HG02884 (cell line): ENCODE measurements at regions not wholly inside any gene's neighbourhood (a gene's known extent, or its start where the extent isn't known, plus 50 kb on each side); places are given as distances from the start of the nearest gene placed in this dataset.
"Not testable (repeated sequence)": the region's sequence is repeated elsewhere in the genome, so short reads cannot be mapped to it uniquely, and the experiment has no call there.

Experiments
- ATAC-seq: cut with Tn5 transposase; IDR thresholded peaks from one replicate; pipeline ENCODE4 v1.9.1; 2021; ENCODE audit warnings: mild to moderate bottlenecking, moderate library complexity; ENCODE audit not compliant: unreplicated experiment

DNA sequence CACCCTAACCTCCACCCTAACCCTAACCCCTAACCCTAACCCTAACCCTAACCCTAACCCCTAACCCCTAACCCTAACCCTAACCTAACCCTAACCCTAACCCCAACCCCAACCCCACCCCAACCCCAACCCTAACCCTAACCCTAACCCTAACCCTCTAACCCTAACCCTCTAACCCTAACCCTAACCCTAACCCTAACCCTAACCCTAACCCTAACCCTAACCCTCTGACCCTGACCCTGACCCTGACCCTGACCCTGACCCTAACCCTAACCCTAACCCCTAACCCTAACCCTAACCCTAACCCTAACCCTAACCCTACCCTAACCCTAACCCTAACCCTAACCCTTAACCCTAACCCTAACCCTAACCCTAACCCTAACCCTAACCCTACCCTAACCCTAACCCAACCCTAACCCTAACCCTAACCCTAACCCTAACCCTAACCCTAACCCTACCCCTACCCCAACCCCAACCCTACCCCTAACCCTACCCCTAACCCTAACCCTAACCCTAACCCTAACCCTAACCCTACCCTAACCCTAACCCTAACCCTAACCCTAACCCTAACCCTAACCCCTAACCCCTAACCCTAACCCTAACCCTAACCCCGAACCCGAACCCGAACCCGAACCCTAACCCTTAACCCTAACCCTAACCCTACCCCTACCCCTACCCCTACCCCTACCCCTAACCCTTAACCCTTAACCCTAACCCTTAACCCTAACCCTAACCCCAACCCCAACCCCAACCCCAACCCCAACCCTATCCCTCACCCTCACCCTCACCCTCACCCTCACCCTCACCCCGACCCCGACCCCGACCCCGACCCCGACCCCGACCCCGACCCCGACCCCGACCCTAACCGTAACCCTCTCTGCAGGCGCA is 186.2 kb upstream of the CHL1 start:
- not testable (repeated sequence) for ATAC-seq

- no peak for ATAC-seq
Observed at GRCh38 chr3:11734-12133, 184.8 kb upstream of the CHL1 start.

DNA sequence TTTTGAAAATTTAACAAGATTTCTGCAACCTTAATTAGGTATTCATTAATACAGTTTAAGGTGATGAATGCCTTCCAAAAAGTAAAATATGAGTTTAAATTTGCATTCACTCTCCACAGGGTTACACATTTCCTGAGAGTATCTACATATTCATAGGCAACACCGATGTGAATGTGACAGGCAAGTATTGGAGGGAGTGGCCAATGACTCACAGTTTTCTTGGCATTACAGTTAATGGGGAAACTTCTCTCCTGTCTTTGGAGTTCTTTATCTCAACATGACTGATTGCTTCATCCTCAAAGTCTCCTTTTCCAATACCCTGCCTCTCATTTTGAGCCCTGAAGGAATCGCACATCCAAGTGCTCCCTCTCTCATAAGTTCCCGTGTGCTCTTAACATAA is 181.9 kb upstream of the CHL1 start:
- no peak for ATAC-seq

GRCh38 chr3:16366-16765 is 180.2 kb upstream of the CHL1 start:
- no peak for ATAC-seq

GRCh38 chr3:20421-20820 is 176.1 kb upstream of the CHL1 start:
- ATAC-seq, result no peak

- no peak for ATAC-seq
Observed at GRCh38 chr3:24006-24405, 172.6 kb upstream of the CHL1 start.

DNA sequence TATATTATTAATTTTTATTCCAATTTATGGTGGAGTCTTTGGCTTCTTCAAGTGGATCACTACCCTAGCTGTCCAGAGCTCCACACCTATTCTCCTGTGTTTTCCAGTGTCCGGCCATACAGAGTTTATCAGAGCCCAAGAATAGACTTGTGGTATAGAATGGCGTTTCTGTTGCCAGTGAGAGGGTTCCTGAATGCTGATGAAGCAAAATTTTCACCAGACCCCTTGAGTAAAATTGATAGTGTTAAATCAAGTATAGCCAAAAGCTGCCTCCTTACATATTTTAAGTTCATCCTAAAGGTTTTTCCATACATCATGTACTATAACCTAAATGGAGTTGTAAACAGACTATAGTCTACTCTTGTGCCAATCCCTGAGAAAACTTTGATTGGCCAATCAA is 171.5 kb upstream of the CHL1 start:
- ATAC-seq, result no peak

- ATAC-seq, result not testable (repeated sequence)
Observed at GRCh38 chr3:35985-36384, 160.6 kb upstream of the CHL1 start.

DNA sequence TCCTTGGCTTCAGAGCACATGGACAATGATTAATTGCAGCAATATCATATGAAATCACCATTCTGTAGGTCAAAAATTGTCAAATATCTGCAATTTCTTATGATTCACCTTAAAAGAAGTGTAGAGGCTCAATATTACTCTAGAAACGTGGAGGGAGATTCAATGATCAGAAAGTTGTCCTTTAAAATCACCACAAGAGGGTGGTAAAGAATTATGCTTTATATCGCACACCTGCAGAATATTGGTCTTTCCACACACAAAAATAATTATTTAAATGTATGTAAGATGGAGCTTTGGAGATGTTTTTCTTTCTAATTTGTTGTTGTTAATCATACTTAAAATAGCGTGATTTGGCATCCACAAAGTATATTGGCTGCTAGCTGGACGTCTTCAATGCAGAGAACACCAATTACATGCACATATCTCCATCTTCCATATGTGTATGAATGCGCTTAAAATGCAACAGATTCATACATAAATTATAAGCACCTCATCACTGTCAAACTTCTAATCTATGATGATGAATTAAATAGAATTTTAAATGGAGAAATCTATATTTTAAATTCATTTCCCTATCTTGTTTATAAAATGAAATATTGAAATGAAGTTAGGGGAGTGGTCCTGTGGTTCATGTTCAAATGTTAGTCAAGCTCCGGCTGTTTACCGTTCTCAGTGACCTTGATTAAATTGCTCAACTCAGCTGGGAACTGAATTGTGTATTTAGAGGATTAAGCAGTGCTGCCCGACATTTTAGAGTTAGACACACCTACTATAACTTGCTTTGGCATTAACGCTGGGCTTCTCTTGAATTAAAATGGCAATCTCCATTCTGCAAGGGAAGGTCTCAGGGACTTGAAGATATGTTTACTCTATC is 153.5 kb upstream of the CHL1 start:
- not testable (repeated sequence) for ATAC-seq

GRCh38 chr3:44028-44676 is 152.4 kb upstream of the CHL1 start:
- no peak for ATAC-seq

DNA sequence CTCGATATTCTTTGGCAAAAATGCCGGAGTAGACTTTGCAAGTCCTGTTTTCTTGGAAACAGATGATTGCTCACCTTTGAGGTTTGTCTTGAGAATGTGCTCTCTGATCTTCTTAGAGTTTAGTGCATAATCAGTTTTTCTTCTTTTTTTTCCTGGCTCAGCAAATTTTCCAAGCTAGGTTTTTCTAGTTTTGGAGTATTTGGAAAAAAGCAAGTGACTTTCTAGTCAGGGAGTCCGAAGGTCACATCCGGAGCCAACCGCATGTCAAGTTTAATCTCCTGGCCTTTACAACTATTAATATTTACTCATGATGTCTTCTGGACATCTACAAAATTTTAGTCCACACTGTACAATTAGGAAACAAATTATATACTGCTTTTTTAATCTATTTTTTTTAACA is 151.6 kb upstream of the CHL1 start:
- not testable (repeated sequence) for ATAC-seq

DNA sequence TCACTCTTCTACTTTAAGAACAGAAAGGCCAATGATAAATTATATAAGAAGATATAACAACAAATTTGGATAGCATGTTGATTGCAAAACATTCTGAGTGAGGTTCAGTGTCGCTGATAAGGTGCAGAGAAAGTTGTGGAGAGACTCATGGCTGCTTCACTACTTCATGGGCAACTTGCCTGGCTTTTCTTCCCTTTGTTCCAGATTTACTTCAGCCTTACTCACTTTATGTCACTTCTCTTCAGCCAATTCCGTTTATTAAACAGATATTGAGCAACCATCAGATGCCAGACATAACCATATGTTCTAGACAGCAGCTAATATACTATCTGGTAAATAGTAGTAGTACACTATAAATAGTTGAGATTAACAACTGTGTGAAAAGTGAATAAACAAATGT is 150.0 kb upstream of the CHL1 start:
- no peak for ATAC-seq

GRCh38 chr3:53441-53840 is 143.1 kb upstream of the CHL1 start:
- not testable (repeated sequence) for ATAC-seq

GRCh38 chr3:54240-54639 is 142.3 kb upstream of the CHL1 start:
- no peak for ATAC-seq

GRCh38 chr3:56672-57071 is 139.9 kb upstream of the CHL1 start:
- no peak for ATAC-seq

- no peak for ATAC-seq
Observed at GRCh38 chr3:59854-60253, 136.7 kb upstream of the CHL1 start.

- no peak for ATAC-seq
Observed at GRCh38 chr3:63095-63765, 133.3 kb upstream of the CHL1 start.

GRCh38 chr3:69690-70089 is 126.9 kb upstream of the CHL1 start:
- no peak for ATAC-seq

GRCh38 chr3:72776-73175 is 123.8 kb upstream of the CHL1 start:
- no peak for ATAC-seq

GRCh38 chr3:73271-73670 is 123.3 kb upstream of the CHL1 start:
- ATAC-seq, result no peak

GRCh38 chr3:74676-75243 is 121.8 kb upstream of the CHL1 start:
- no peak for ATAC-seq
